Stomach smooth muscle (tissue), 2 donors: ENCODE measurements at regions not wholly inside any gene's neighbourhood (a gene's known extent, or its start where the extent isn't known, plus 50 kb on each side); places are given as distances from the start of the nearest gene placed in this dataset.

Experiments used
- H3K27ac ChIP-seq: one replicate; pipeline ENCODE4 v1.7.0; 2013; ENCODE audit warnings: mild to moderate bottlenecking, low read length, inconsistent platforms
- H3K27me3 ChIP-seq, 2 donors: one replicate each; pipeline ENCODE4 v1.7.0; 2013; ENCODE audit warnings: low read length in 2 of 2; ENCODE audit not compliant: insufficient read depth in 2 of 2, control insufficient read depth in 1 of 2
- H3K36me3 ChIP-seq, 2 donors: one replicate each; pipeline ENCODE4 v1.7.0; 2013; ENCODE audit warnings: low read length in 2 of 2; ENCODE audit not compliant: control insufficient read depth in 2 of 2, insufficient read depth in 2 of 2
- H3K4me1 ChIP-seq: one replicate; pipeline ENCODE4 v1.7.0; 2013; ENCODE audit warnings: low read length; ENCODE audit not compliant: control insufficient read depth, insufficient read depth
- H3K4me3 ChIP-seq, 2 donors: one replicate each; pipeline ENCODE4 v1.7.0; 2013; ENCODE audit warnings: low read length in 2 of 2
- H3K9ac ChIP-seq, 2 donors: one replicate each; pipeline ENCODE4 v1.7.0; 2013; ENCODE audit warnings: low read length in 2 of 2, mild to moderate bottlenecking in 1 of 2
- H3K9me3 ChIP-seq, 2 donors: one replicate each; pipeline ENCODE4 v1.7.0; 2013; ENCODE audit warnings: low read length in 2 of 2; ENCODE audit not compliant: control insufficient read depth in 2 of 2
- donor health status: healthy.
- donor health status: Pancreatic carcinoma.

DNA sequence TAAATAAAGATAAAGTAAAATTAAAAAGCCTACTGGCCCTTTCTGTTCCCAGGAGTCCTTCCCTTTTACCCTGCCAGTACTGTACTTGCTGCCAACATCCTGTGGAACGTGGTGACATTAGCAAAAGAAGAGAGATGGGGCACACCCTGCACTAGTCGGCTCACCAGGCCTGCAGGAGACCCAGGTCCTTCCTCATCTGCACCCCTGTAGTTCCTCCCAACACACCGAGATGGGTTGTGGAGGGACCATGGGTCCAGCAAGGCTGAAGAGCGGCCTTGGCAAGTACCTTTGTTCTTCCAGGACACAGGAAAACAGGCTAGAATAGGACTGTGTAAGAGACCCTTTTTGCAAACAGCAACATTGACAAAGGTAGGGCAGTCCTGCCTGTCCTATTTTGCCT is 98.7 kb upstream of the TMPRSS2 start:
- H3K27ac ChIP-seq = no peak overlapping the region
- no peak overlapping the region for H3K4me3 ChIP-seq
- peaks cover 7% of the 10 kb centered on the region for H3K4me1 ChIP-seq
- H3K9me3 ChIP-seq = no peaks in the 10 kb centered on the region
- H3K27me3 ChIP-seq = peaks cover 6 to 9% of the 10 kb centered on the region in 2 donors
- no peaks in the 10 kb centered on the region for H3K36me3 ChIP-seq
- H3K9ac ChIP-seq = no peak overlapping the region

DNA sequence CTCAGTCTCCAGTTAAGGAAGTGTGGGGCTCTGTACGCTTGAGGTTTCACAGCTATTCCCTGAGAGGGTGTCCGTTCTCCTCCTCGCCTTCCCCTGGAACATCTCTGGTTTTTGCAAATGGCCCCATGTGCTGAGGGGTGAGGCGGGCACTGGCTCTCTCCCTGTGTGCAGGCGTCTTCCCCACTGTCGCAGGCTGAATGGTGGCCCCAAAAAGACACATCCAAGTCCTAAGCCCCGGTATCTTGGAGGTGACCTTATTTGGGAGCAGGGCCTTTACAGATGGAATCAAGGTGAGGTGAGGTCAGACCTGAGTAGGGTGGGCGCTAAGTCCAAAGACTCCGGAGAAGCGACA is 98.0 kb upstream of the TMPRSS2 start:
- Histone ChIP-seq H3K9ac (no peak overlapping the region), H3K27ac (no peak overlapping the region), H3K9me3 (no peaks in the 10 kb centered on the region), H3K36me3 (no peaks in the 10 kb centered on the region), H3K27me3 (peaks cover 6 to 9% of the 10 kb centered on the region in 2 donors), H3K4me3 (no peak overlapping the region), H3K4me1 (peaks cover 13% of the 10 kb centered on the region)

DNA sequence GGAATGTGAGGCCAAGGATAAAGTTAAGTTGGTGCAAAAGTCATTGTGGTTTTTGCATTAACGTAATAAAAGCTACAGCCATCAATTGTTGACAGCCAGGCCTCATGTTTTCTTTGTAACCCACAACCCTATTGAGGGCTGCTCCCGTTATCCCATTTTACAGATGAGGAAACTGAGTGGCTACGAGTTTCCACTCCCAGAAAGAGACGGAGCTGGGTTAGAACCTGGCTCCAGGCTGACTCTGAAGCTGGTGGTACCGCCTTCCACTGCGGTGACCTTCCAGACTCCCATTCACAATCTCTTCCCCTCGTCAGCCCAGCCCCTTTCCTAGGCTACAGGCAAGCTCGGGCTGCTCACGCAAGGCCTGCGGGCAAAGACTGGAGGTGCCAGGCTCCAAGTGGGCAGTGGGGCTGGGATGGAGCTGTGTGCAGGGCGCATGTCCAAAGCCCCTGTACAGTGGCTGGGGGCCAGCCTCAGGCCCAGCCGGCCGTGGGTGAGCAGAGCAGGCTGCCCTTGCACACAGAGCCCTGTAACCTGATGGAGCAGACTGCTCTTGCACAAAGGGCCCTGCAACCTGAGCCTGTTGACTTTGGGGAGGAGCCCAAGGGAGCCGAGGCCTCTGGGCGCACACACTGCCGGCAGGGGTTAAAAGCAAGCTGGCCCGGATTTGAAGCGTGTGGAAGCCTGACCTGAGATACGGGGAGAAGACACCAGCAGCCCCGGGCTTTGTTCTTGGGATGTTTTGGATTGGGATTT is 97.4 kb upstream of the TMPRSS2 start:
- H3K4me1 ChIP-seq = peaks cover 13% of the 10 kb centered on the region
- H3K27ac ChIP-seq = no peak overlapping the region
- H3K27me3 ChIP-seq = peaks cover 6 to 9% of the 10 kb centered on the region in 2 donors
- no peak overlapping the region for H3K9ac ChIP-seq
- no peak overlapping the region for H3K4me3 ChIP-seq
- no peaks in the 10 kb centered on the region for H3K36me3 ChIP-seq
- H3K9me3 ChIP-seq = no peaks in the 10 kb centered on the region

DNA sequence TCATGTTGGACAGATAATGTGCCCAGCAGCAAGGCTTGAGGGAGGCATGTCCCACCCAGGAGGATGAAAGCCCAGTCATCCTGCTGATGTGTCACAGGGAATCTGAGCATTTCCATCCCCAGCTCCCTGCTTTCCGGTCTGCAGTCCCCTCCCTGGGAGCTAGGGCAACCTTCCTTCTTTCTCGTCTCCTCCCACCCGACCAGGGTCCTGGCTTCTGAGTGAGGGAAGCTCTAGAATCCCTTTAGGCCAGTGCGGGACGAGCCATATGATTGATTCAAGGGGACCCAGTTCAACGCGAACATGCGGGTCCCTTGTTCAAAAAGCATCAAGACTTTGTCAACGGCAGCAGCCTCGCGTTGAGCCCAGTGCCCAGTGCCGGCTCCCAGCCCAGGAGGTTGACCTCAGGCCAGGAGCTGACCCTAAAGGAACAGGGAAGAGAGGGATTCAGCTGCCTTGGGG is 96.7 kb upstream of the TMPRSS2 start:
- Histone ChIP-seq H3K4me1 (peaks cover 10% of the 10 kb centered on the region), H3K9me3 (no peaks in the 10 kb centered on the region), H3K27ac (no peak overlapping the region), H3K36me3 (no peaks in the 10 kb centered on the region), H3K4me3 (no peak overlapping the region), H3K27me3 (peaks cover 4 to 5% of the 10 kb centered on the region in 2 donors), H3K9ac (no peak overlapping the region)

DNA sequence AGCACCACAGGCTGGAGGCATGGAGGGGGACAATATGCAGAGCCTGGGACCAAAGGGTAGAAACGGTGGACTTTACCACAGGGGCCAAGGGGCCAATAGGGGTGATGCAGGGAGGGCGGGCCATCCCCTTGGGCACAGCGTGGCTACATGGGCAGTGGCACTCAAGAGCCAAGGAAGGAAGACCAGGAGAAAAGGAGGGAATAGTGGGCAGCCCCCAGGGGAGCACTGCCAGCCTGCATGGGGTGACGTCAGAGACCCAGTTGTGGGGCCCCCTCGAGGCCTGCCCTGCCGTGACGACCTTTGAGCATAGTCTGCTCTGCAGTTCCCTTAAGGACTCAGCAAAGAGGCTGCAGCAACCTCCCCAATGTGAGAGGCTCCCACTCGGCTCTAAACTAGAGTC is 95.5 kb upstream of the TMPRSS2 start:
- Histone ChIP-seq H3K36me3 (no peaks in the 10 kb centered on the region), H3K9ac (no peak overlapping the region), H3K4me3 (no peak overlapping the region), H3K27ac (no peak overlapping the region), H3K27me3 (peaks cover 4 to 5% of the 10 kb centered on the region in 2 donors), H3K4me1 (peaks cover 10% of the 10 kb centered on the region), H3K9me3 (no peaks in the 10 kb centered on the region)

DNA sequence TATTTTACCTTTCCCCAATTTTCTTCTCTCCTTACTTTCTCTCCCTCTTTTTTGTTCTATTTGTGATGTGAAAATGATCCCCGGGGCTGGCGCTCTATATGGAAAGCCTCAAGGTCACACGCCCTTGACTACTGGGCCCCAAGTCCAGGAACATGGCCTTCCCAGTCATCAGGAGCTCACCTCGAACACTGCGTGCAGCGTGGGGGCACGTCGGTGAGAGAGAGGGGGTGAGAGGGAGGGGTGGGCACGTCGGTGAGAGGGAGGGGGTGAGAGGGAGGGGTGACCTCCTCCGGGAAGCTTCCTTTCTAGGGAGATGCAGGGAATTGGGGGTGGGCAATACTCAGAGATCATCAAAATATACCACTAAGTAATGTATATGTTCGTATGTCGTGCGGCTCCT is 94.6 kb upstream of the TMPRSS2 start:
- Histone ChIP-seq H3K27ac (no peak overlapping the region), H3K4me1 (peaks cover 10% of the 10 kb centered on the region)

DNA sequence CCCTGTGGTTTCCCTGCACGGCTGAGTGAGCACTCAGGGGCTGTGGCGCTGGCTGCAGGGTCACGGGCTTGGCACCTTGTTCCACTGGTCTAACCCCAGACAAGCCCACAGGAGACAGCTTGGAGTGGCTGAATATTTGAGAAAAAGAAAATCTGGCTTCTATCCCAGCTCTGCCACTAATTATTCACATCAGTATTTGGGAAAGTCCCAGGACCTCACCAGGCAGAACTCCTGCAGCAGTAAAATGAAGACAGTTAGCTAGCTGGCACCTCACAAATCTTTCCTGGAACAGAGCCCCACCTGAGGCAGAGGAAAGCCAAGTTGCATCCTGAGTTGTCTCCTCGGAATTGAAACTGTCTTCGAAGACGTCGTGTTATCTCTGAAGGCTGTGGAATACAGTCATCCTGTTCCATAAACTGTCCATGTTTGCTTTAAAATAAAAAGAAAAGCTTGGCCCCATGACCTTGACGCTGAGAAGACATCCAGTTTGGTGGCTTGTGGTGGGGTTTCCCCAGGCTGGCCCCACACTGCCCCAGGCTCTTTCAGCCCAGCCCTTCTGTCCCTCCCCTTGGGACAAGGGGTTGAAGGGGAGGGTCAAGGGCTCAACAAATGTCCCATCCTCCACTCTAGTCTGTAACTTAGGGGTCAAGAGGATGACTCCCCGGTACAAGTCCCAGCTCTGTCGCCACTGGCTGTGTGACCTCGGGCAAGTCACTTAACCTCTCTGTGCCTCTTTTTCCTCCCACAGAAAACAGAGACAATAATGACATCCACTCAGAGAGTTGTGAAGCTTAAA is 93.8 kb upstream of the TMPRSS2 start:
- Histone ChIP-seq H3K9ac (no peak overlapping the region), H3K27ac (no peak overlapping the region), H3K9me3 (no peaks in the 10 kb centered on the region), H3K27me3 (peaks cover 0 to 5% of the 10 kb centered on the region in 2 donors), H3K4me1 (peaks cover 10% of the 10 kb centered on the region), H3K36me3 (no peaks in the 10 kb centered on the region), H3K4me3 (no peak overlapping the region)

More for the DNA sequence above, 94.6 kb upstream of the TMPRSS2 start:
- no peak overlapping the region for H3K9ac ChIP-seq
- H3K36me3 ChIP-seq = no peaks in the 10 kb centered on the region
- no peaks in the 10 kb centered on the region for H3K9me3 ChIP-seq
- peaks cover 0 to 5% of the 10 kb centered on the region in 2 donors for H3K27me3 ChIP-seq
- H3K4me3 ChIP-seq = no peak overlapping the region

DNA sequence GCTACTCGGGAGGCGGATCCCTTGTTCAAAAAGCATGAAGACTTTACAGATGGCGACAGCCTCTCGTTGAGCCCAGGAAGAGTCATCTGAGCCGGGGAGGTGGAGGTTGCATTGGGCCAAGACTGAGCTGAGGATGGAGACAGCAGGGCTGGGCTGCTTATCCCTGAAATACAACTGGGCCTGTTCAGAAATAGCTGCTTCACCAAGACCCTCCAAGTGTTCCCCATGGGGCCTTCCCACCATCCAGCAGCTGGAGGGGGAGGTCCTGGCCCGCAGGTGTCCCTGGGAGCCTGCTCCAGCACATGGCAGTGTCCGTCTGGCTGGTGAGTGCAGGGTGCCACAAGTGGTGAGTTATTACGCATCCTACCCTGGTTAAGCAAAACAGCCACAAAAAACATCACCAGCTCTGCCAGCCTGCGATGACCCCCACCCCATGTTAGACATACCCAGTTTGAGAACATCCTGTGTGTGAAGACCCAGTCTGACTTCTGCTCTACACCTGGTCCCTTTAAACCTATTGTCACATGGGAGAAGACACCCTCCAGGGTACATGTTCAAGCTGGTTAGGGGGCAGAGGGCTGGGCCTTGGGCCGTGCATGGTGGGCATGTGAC is 93.1 kb upstream of the TMPRSS2 start:
- Histone ChIP-seq H3K4me3 (no peak overlapping the region), H3K4me1 (peaks cover 10% of the 10 kb centered on the region), H3K27me3 (peaks cover 0 to 5% of the 10 kb centered on the region in 2 donors), H3K9me3 (no peaks in the 10 kb centered on the region), H3K9ac (no peak overlapping the region), H3K27ac (no peak overlapping the region), H3K36me3 (no peaks in the 10 kb centered on the region)

DNA sequence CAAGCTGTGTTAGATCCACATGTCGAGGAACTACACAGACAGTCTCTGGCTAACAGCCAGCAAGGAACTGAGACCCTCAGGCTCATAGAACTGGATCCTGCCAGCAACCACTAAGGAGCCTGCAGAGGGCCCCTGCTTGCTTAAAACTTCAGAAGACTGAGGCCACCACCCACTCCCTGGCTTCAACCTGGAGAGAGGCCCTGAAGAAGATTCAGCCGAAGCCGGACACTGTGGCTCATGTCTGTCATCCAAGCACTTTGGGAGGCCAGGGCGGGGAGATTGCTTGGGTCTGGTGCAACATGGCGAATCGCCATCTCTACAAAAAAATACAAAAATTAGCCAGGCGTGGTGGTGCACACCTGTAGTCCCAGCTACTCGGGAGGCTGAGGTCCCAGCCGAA is 92.6 kb upstream of the TMPRSS2 start:
- Histone ChIP-seq H3K4me3 (no peak overlapping the region), H3K9ac (no peak overlapping the region), H3K9me3 (no peaks in the 10 kb centered on the region), H3K4me1 (peaks cover 10% of the 10 kb centered on the region), H3K27me3 (peaks cover 0 to 5% of the 10 kb centered on the region in 2 donors), H3K27ac (no peak overlapping the region), H3K36me3 (no peaks in the 10 kb centered on the region)

DNA sequence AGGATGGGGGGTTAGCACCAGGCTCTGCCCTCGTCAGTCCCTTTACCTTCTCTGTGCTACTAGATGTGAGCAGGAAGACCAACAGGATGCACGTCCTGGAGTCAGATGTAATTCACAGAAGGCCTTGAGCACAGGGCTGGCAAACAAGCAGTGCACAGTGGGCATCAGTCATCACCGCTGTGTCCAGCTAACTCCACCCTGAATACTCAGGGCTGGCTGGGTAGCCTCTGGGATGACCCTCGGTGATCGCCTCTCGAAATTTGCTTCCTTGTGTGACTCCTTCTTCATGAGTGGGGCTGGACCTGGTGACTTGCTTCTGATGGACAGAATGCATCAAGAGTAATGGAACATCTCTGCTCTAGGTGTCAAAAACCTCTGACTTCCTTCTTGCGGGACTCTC is 92.2 kb upstream of the TMPRSS2 start:
- H3K4me1 ChIP-seq = peaks cover 10% of the 10 kb centered on the region
- H3K9ac ChIP-seq = no peak overlapping the region
- H3K4me3 ChIP-seq = no peak overlapping the region
- H3K27me3 ChIP-seq = peaks cover 0 to 1% of the 10 kb centered on the region in 2 donors
- H3K36me3 ChIP-seq = no peaks in the 10 kb centered on the region
- H3K9me3 ChIP-seq = no peaks in the 10 kb centered on the region
- H3K27ac ChIP-seq = no peak overlapping the region
